ENCODE measurements at regions not wholly inside any gene's neighbourhood (a gene's known extent, or its start where the extent isn't known, plus 50 kb on each side); places are given as distances from the start of the nearest gene placed in this dataset.

GRCh38 chr11:104653407-104653806 is 244.9 kb downstream of the CASP12 start:
- no peak for TF ChIP-seq CEBPG (CRISPR knock-in tag; IDR thresholded peaks at IDR 0.05)
- TF ChIP-seq SRSF9 (IDR thresholded peaks at IDR 0.05; ENCODE audit: borderline replicate concordance, insufficient read depth, low read depth, low read length, poor library complexity, severe bottlenecking): no peak
- TF ChIP-seq MYC (CRISPR knock-in tag; IDR thresholded peaks at IDR 0.05; ENCODE audit: borderline replicate concordance): no peak
